ENCODE measurements at regions not wholly inside any gene's neighbourhood (a gene's known extent, or its start where the extent isn't known, plus 50 kb on each side); places are given as distances from the start of the nearest gene placed in this dataset.

GRCh38 chr7:96486681-96487080, 164.8 kb upstream of the SLC25A13 start:
- TF ChIP-seq CTCF (IDR thresholded peaks at IDR 0.05) = no peak
- no peak for TF ChIP-seq POLR2A (IDR thresholded peaks at IDR 0.05)

All from Peyer's patch (tissue), 4 donors.